ENCODE measurements at regions not wholly inside any gene's neighbourhood (a gene's known extent, or its start where the extent isn't known, plus 50 kb on each side); places are given as distances from the start of the nearest gene placed in this dataset.

DNA sequence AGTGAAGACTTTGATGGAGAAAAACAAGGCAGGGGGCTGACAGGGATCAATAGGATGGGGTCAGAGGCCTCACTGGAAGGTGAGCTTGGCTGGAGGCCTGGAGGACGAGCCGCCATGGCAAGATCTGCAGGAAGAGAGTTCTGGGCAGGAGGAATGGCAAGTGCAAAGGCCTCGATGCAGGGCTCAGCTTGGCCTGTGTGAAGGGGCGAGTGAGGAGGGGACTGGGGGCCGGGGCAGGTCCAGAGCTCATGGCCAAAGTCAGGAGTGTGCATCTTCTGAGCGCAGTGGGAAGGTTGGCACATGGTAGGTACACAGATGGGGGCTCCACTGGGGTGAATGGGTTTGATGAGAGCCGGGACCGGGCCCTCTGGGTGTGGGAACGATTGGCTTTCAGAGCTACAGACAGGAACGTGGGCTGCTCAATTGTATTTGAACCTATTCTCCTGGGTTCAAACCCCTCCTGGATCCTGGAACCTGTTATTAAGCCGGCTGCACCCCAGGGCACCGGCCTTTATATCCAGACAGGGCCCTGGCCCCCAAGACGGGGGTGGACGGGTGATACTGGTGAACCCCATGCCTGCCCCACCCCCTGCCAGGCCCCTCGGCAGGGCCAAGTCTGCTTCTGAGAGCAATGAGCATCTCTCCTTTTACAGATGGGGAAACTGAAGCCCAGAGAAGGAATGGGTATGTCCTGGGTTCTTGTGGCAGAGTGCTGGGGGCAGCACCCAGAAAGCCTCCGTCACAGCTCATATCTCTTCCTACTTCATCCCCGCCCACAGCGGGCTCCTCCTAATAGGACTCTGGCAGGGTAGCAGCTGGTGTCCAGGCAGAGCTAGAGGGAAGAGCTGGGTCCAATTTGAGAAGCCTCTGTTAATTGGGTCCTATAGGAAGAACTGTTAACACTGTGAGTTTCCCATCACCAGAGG lies 106.1 kb downstream of the CEBPB start:
- TF ChIP-seq, protein P1, sequence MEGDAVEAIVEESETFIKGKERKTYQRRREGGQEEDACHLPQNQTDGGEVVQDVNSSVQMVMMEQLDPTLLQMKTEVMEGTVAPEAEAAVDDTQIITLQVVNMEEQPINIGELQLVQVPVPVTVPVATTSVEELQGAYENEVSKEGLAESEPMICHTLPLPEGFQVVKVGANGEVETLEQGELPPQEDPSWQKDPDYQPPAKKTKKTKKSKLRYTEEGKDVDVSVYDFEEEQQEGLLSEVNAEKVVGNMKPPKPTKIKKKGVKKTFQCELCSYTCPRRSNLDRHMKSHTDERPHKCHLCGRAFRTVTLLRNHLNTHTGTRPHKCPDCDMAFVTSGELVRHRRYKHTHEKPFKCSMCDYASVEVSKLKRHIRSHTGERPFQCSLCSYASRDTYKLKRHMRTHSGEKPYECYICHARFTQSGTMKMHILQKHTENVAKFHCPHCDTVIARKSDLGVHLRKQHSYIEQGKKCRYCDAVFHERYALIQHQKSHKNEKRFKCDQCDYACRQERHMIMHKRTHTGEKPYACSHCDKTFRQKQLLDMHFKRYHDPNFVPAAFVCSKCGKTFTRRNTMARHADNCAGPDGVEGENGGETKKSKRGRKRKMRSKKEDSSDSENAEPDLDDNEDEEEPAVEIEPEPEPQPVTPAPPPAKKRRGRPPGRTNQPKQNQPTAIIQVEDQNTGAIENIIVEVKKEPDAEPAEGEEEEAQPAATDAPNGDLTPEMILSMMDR (IDR thresholded peaks at IDR 0.05; ENCODE audit: low read length): no peak
- no peak for TF ChIP-seq EZH2 (optimal IDR thresholded peaks at IDR 0.05; ENCODE audit: low read depth, low read length)
- no peak for TF ChIP-seq EZH2phosphoT487 (IDR thresholded peaks at IDR 0.05; ENCODE audit: low read length)
